BLaER1 treated with 17β-estradiol and CSF1 and Interleukin-3, amounts not matched to agents 10 nM and 100 nM (cell line): ENCODE measurements at regions not wholly inside any gene's neighbourhood (a gene's known extent, or its start where the extent isn't known, plus 50 kb on each side); places are given as distances from the start of the nearest gene placed in this dataset.

Experiments
- H3K27ac ChIP-seq, 11 experiments: shearing (Covaris generic); formaldehyde crosslinking; 2 replicates each; pipeline ENCODE4 v1.8.1; 2022
- H3K27me3 ChIP-seq, 11 experiments: shearing (Covaris generic); formaldehyde crosslinking; 2 replicates each; pipeline ENCODE4 v1.8.1; 2022
- H3K36me3 ChIP-seq, 11 experiments: shearing (Covaris generic); formaldehyde crosslinking; 2 replicates each; pipeline ENCODE4 v1.8.1; 2022
- H3K4me1 ChIP-seq, 10 experiments: shearing (Covaris generic); formaldehyde crosslinking; 2 replicates each; pipeline ENCODE4 v1.8.1; 2022
- H3K4me2 ChIP-seq, 11 experiments: shearing (Covaris generic); formaldehyde crosslinking; 2 replicates each; pipeline ENCODE4 v1.8.1; 2022
- H3K4me3 ChIP-seq, 10 experiments: shearing (Covaris generic); formaldehyde crosslinking; 2 replicates each; pipeline ENCODE4 v1.8.1; 2022
- H3K9ac ChIP-seq, 11 experiments: shearing (Covaris generic); formaldehyde crosslinking; 2 replicates each; pipeline ENCODE4 v1.8.1; 2022
- H3K9me3 ChIP-seq, 11 experiments: shearing (Covaris generic); formaldehyde crosslinking; replicated peaks in 1 of 11; 2 replicates each; pipeline ENCODE4 v1.8.1; 2022
- H4K20me1 ChIP-seq, 11 experiments: shearing (Covaris generic); formaldehyde crosslinking; 2 replicates each; pipeline ENCODE4 v1.8.1; 2022
- Cebpa-rat ChIP-seq, 11 experiments: shearing (Covaris generic); IDR thresholded peaks; 2 replicates each; pipeline ENCODE4 v1.8.1; 2022

- Histone ChIP-seq H3K4me2 (no peak overlapping the region), H3K36me3 (no peaks in the 10 kb centered on the region), H3K9me3 (peaks cover 0 to 12% (median 5%) of the 10 kb centered on the region in 11 experiments; a peak in 5 of 22 replicates), H3K4me1 (no peaks in the 10 kb centered on the region), H3K9ac (no peak overlapping the region), H3K27me3 (no peaks in the 10 kb centered on the region), H4K20me1 (no peaks in the 10 kb centered on the region), H3K4me3 (no peak overlapping the region), H3K27ac (no peak overlapping the region)
- no peak for TF ChIP-seq Cebpa-rat (IDR thresholded peaks at IDR 0.05)
Observed at GRCh38 chr12:92289629-92290349, 144.1 kb upstream of the BTG1 start.

GRCh38 chr12:92288561-92288960, 142.9 kb upstream of the BTG1 start:
- H3K36me3 ChIP-seq = no peaks in the 10 kb centered on the region

GRCh38 chr12:92278378-92278828, 132.8 kb upstream of the BTG1 start:
- Histone ChIP-seq H3K9ac (no peak overlapping the region), H3K4me1 (peaks cover 0 to 7% (median 0%) of the 10 kb centered on the region in 10 experiments; a peak in 3 of 20 replicates), H3K9me3 (no peaks in the 10 kb centered on the region), H4K20me1 (no peaks in the 10 kb centered on the region), H3K36me3 (no peaks in the 10 kb centered on the region), H3K4me3 (no peak overlapping the region), H3K27ac (no peak overlapping the region), H3K27me3 (no peaks in the 10 kb centered on the region), H3K4me2 (no peak overlapping the region)
- TF ChIP-seq Cebpa-rat (IDR thresholded peaks at IDR 0.05) = no peak

More at GRCh38 chr12:92288561-92288960, 142.9 kb upstream of the BTG1 start:
- no peak overlapping the region for H3K4me2 ChIP-seq
- H3K4me1 ChIP-seq = no peaks in the 10 kb centered on the region
- no peak overlapping the region for H3K4me3 ChIP-seq
- H3K27me3 ChIP-seq = no peaks in the 10 kb centered on the region
- TF ChIP-seq Cebpa-rat (IDR thresholded peaks at IDR 0.05) = no peak
- no peak overlapping the region for H3K9ac ChIP-seq
- peaks cover 0 to 7% (median 3%) of the 10 kb centered on the region in 11 experiments; a peak in 5 of 22 replicates for H3K9me3 ChIP-seq
- H4K20me1 ChIP-seq = no peaks in the 10 kb centered on the region
- H3K27ac ChIP-seq = no peak overlapping the region

GRCh38 chr12:92277795-92278194, 132.1 kb upstream of the BTG1 start:
- TF ChIP-seq Cebpa-rat (IDR thresholded peaks at IDR 0.05) = no peak

GRCh38 chr12:92276276-92276675, 130.6 kb upstream of the BTG1 start:
- H3K4me3 ChIP-seq = no peak overlapping the region
- no peak for TF ChIP-seq Cebpa-rat (IDR thresholded peaks at IDR 0.05)
- H3K9me3 ChIP-seq = no peaks in the 10 kb centered on the region
- peaks cover 0 to 7% (median 0%) of the 10 kb centered on the region in 10 experiments; a peak in 3 of 20 replicates for H3K4me1 ChIP-seq
- H3K27ac ChIP-seq = no peak overlapping the region
- no peaks in the 10 kb centered on the region for H3K36me3 ChIP-seq
- H3K4me2 ChIP-seq = no peak overlapping the region
- H3K9ac ChIP-seq = no peak overlapping the region
- no peaks in the 10 kb centered on the region for H4K20me1 ChIP-seq
- no peaks in the 10 kb centered on the region for H3K27me3 ChIP-seq

More at GRCh38 chr12:92277795-92278194, 132.1 kb upstream of the BTG1 start:
- Histone ChIP-seq H3K4me1 (peaks cover 0 to 7% (median 0%) of the 10 kb centered on the region in 10 experiments; a peak in 3 of 20 replicates), H3K4me2 (no peak overlapping the region), H3K9ac (no peak overlapping the region), H3K4me3 (no peak overlapping the region), H3K27me3 (no peaks in the 10 kb centered on the region), H3K9me3 (no peaks in the 10 kb centered on the region), H3K27ac (no peak overlapping the region), H3K36me3 (no peaks in the 10 kb centered on the region), H4K20me1 (no peaks in the 10 kb centered on the region)

GRCh38 chr12:92275443-92276154, 130.0 kb upstream of the BTG1 start:
- H4K20me1 ChIP-seq = no peaks in the 10 kb centered on the region

GRCh38 chr12:92273076-92273475, 127.4 kb upstream of the BTG1 start:
- Histone ChIP-seq H3K36me3 (no peaks in the 10 kb centered on the region; a peak in 1 of 22 replicates), H4K20me1 (no peaks in the 10 kb centered on the region), H3K4me2 (no peak overlapping the region), H3K27ac (no peak overlapping the region), H3K9ac (no peak overlapping the region), H3K4me1 (peaks cover 0 to 7% (median 0%) of the 10 kb centered on the region in 10 experiments; a peak in 3 of 20 replicates), H3K4me3 (no peak overlapping the region), H3K9me3 (no peaks in the 10 kb centered on the region), H3K27me3 (no peaks in the 10 kb centered on the region)
- no peak for TF ChIP-seq Cebpa-rat (IDR thresholded peaks at IDR 0.05)

More at GRCh38 chr12:92275443-92276154, 130.0 kb upstream of the BTG1 start:
- H3K9me3 ChIP-seq = no peaks in the 10 kb centered on the region
- no peak overlapping the region for H3K9ac ChIP-seq
- peak in 7 of 11 experiments; percentile 42 to 88 (median 52); a peak in 10 of 22 replicates for TF ChIP-seq Cebpa-rat (IDR thresholded peaks at IDR 0.05)
- H3K27ac ChIP-seq = no peak overlapping the region
- H3K4me3 ChIP-seq = no peak overlapping the region
- no peaks in the 10 kb centered on the region for H3K27me3 ChIP-seq
- H3K36me3 ChIP-seq = no peaks in the 10 kb centered on the region
- H3K4me1 ChIP-seq = peaks cover 0 to 7% (median 0%) of the 10 kb centered on the region in 10 experiments; a peak in 3 of 20 replicates
- peak overlapping the region in 3 of 11 experiments; percentile 5 to 31 (median 6); a peak in 2 of 22 replicates for H3K4me2 ChIP-seq

GRCh38 chr12:92272061-92272964, 126.7 kb upstream of the BTG1 start:
- Histone ChIP-seq H3K27ac (no peak overlapping the region), H3K9me3 (no peaks in the 10 kb centered on the region), H3K4me3 (no peak overlapping the region), H4K20me1 (no peaks in the 10 kb centered on the region), H3K27me3 (no peaks in the 10 kb centered on the region), H3K36me3 (no peaks in the 10 kb centered on the region; a peak in 1 of 22 replicates), H3K9ac (no peak overlapping the region), H3K4me2 (no peak overlapping the region), H3K4me1 (peaks cover 0 to 7% (median 0%) of the 10 kb centered on the region in 10 experiments; a peak in 3 of 20 replicates)
- no peak for TF ChIP-seq Cebpa-rat (IDR thresholded peaks at IDR 0.05)
